Fibroblast of upper back skin (primary cell): ENCODE measurements at regions not wholly inside any gene's neighbourhood (a gene's known extent, or its start where the extent isn't known, plus 50 kb on each side); places are given as distances from the start of the nearest gene placed in this dataset.

Experiments
- DNase-seq: peaks from one replicate; pipeline ENCODE4 v3.0.0-alpha.2; 2013

GRCh38 chr11:112543390-112543789, 282.7 kb upstream of the PLET1 start:
- no peak for DNase-seq

GRCh38 chr11:112548641-112549040, 288.0 kb upstream of the PLET1 start:
- DNase-seq = no peak

- no peak for DNase-seq
Measured at GRCh38 chr11:112553205-112553731, 292.6 kb upstream of the PLET1 start.

- no peak for DNase-seq
Measured at GRCh38 chr11:112554586-112554985, 293.9 kb upstream of the PLET1 start.

GRCh38 chr11:112555491-112556364, 295.1 kb upstream of the PLET1 start:
- DNase-seq = peak; percentile 31

- DNase-seq = peak; percentile 79
Measured at GRCh38 chr11:112558691-112559090, 298.0 kb upstream of the PLET1 start.

- no peak for DNase-seq
Measured at GRCh38 chr11:112563808-112564207, 303.1 kb upstream of the PLET1 start.

- peak; percentile 8 for DNase-seq
Measured at GRCh38 chr11:112564228-112564955, 303.7 kb upstream of the PLET1 start.

GRCh38 chr11:112565551-112565950, 304.9 kb upstream of the PLET1 start:
- no peak for DNase-seq

- DNase-seq = no peak
Measured at GRCh38 chr11:112566124-112566523, 305.5 kb upstream of the PLET1 start.

GRCh38 chr11:112570333-112570732, 309.7 kb upstream of the PLET1 start:
- DNase-seq = no peak

- no peak for DNase-seq
Measured at GRCh38 chr11:112579282-112579681, 318.6 kb upstream of the PLET1 start.

GRCh38 chr11:112580864-112581263, 320.2 kb upstream of the PLET1 start:
- DNase-seq = no peak

- no peak for DNase-seq
Measured at GRCh38 chr11:112581747-112582146, 321.1 kb upstream of the PLET1 start.

GRCh38 chr11:112582366-112582765, 321.7 kb upstream of the PLET1 start:
- no peak for DNase-seq

GRCh38 chr11:112583261-112583893, 322.7 kb upstream of the PLET1 start:
- DNase-seq = no peak

GRCh38 chr11:112584672-112585071, 324.0 kb upstream of the PLET1 start:
- no peak for DNase-seq

GRCh38 chr11:112587664-112588063, 327.0 kb upstream of the PLET1 start:
- DNase-seq = no peak

GRCh38 chr11:112588252-112588694, 327.6 kb upstream of the PLET1 start:
- DNase-seq = peak; percentile 93

- peak; percentile 31 for DNase-seq
Measured at GRCh38 chr11:112589155-112589554, 328.5 kb upstream of the PLET1 start.

- peak; percentile 53 for DNase-seq
Measured at GRCh38 chr11:112590764-112591163, 330.1 kb upstream of the PLET1 start.

GRCh38 chr11:112593440-112593839, 332.8 kb upstream of the PLET1 start:
- no peak for DNase-seq

- DNase-seq = no peak
Measured at GRCh38 chr11:112596324-112596723, 335.7 kb upstream of the PLET1 start.
